ENCODE measurements at regions not wholly inside any gene's neighbourhood (a gene's known extent, or its start where the extent isn't known, plus 50 kb on each side); places are given as distances from the start of the nearest gene placed in this dataset.

GRCh38 chr11:35088676-35089075 lies 50.3 kb upstream of the CD44 start:
- DNase-seq (ENCODE audit: extremely low read depth in 1 of 4, low spot score in 3 of 4) (no peak), FAIRE-seq (no peak), ATAC-seq (no peak)
- Histone ChIP-seq H3K27me3 (ENCODE audit: control insufficient read depth in 2 of 2, insufficient read depth in 2 of 2, low read length in 2 of 2) (peaks cover 0 to 5% of the 10 kb centered on the region in 2 experiments; a peak in 1 of 5 replicates), H3K4me3 (no peak overlapping the region), H2AFZ (ENCODE audit: low read depth, low read length) (no peak overlapping the region), H3K4me1 (replicated peaks in 1 of 2; ENCODE audit: control insufficient read depth in 2 of 2, insufficient read depth in 2 of 2, low read length in 2 of 2) (peaks cover 0 to 2% of the 10 kb centered on the region in 2 experiments; a peak in 2 of 5 replicates), H3K27ac (ENCODE audit: extremely low read depth, low read depth, low read length) (no peak overlapping the region), H4K20me1 (replicated peaks; ENCODE audit: control insufficient read depth, insufficient read depth, low read length) (no peaks in the 10 kb centered on the region), H3K9me1 (ENCODE audit: control insufficient read depth, insufficient read depth, low read length) (no peaks in the 10 kb centered on the region), H3K9me3 (replicated peaks; ENCODE audit: control insufficient read depth, insufficient read depth, low read depth, low read length) (no peaks in the 10 kb centered on the region), H3K4me2 (ENCODE audit: insufficient read depth, low read length) (no peak overlapping the region), H3K9ac (ENCODE audit: insufficient read depth in 1 of 2, low read depth in 2 of 2, low read length in 2 of 2) (no peak overlapping the region), H3K79me2 (ENCODE audit: control insufficient read depth, insufficient read depth, low read length) (no peaks in the 10 kb centered on the region), H3K36me3 (ENCODE audit: control insufficient read depth, insufficient read depth, low read length) (no peaks in the 10 kb centered on the region)
- intact Hi-C loops (cut with micrococcal nuclease), result no loop called here
- TF ChIP-seq TSHZ1 (CRISPR knock-in tag; IDR thresholded peaks at IDR 0.05), result no peak
- TF ChIP-seq ZNF445 (CRISPR knock-in tag; IDR thresholded peaks at IDR 0.05; ENCODE audit: low read depth), result no peak
- TF ChIP-seq ARID2 (IDR thresholded peaks at IDR 0.05), result no peak
- no peak for TF ChIP-seq ZNF134 (CRISPR knock-in tag; conservative IDR thresholded peaks at IDR 0.05)
- no peak for TF ChIP-seq ZNF3 (CRISPR knock-in tag; IDR thresholded peaks at IDR 0.05)
- ChIA-PET POLR2A (no interaction called here), CTCF (ENCODE audit: low intra/inter-chr PET ratio) (no interaction called here)
- 7% methylated on average over 4 of the region's 4 CpGs for WGBS (ENCODE audit: insufficient coverage, low coverage, missing lambda C conversion rate)
- in situ Hi-C loops (cut with MboI), result no loop called here
- no TSS peak for BruUV-seq (replicated peaks)
